ENCODE measurements at regions not wholly inside any gene's neighbourhood (a gene's known extent, or its start where the extent isn't known, plus 50 kb on each side); places are given as distances from the start of the nearest gene placed in this dataset.

DNA sequence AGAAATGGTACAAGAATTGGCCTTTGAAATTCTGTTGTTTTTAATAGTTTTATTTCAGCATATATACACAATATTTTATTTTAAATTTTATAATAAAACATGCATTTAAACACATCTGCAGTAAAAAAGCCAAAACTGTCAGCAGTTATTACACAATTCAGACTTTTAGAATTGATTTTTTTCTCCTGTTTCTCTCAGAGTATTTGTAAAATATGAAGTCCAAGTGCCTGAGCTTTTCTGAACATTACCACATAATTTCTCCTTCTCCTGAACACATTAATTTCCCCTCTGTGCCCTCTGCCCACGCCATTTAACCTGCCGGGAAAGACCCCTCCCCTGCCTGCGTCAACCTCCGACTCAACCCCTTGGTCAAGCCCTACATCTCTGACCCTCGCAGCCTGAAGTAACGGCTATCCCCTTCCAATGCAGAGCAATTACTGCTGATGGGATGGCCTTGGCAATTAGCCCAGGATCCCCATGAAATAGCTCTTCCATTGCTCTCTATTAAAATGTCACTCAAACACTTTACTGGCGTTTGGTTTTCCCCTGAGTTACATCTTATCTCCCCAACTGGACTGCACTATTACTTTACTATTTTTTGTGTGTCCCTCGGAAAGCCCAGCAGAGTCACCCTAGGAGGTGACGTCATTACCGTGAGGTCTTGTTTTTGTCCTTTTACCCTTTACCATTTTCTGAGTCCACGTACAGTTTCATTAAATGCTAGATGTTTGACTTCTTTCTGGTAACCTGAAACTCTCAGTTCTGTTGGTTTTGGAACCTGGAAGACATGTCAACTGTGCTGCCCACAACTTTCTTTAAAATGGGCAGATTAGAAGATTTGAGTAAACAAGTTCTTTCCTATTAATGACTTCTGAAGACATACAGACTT, 146.7 kb upstream of the TAB2 start:
- H2AFZ ChIP-seq (ENCODE audit: low read depth, low read length, severe bottlenecking) = no peak overlapping the region
- no peaks in the 10 kb centered on the region for H3K79me2 ChIP-seq (ENCODE audit: insufficient read depth, low read length)
- H3K36me3 ChIP-seq (ENCODE audit: low read length) = no peaks in the 10 kb centered on the region
- no peaks in the 10 kb centered on the region for H3K27me3 ChIP-seq (ENCODE audit: low read length)
- H4K20me1 ChIP-seq (ENCODE audit: low read depth, low read length) = no peaks in the 10 kb centered on the region
- no peak overlapping the region for H3K4me3 ChIP-seq (ENCODE audit: insufficient read depth, low read length, poor library complexity, severe bottlenecking)
- H3K9ac ChIP-seq (ENCODE audit: low read length) = no peak overlapping the region
- TF ChIP-seq EZH2phosphoT487 (conservative IDR thresholded peaks at IDR 0.05; ENCODE audit: low read length) (no peak), CTCF (IDR thresholded peaks at IDR 0.05; ENCODE audit: insufficient read depth, low read length, poor library complexity, severe bottlenecking) (no peak)
- no peaks in the 10 kb centered on the region for H3K9me3 ChIP-seq (ENCODE audit: insufficient read depth, low read length)
- no peaks in the 10 kb centered on the region for H3K9me2 ChIP-seq (replicated peaks; ENCODE audit: insufficient read depth, low read length)
- no peak overlapping the region for H3K27ac ChIP-seq (ENCODE audit: low read depth, low read length)
- H3K4me2 ChIP-seq (ENCODE audit: low read depth, low read length, poor library complexity, severe bottlenecking) = no peak overlapping the region
- no peaks in the 10 kb centered on the region for H3F3A ChIP-seq (ENCODE audit: insufficient read depth)

DNA sequence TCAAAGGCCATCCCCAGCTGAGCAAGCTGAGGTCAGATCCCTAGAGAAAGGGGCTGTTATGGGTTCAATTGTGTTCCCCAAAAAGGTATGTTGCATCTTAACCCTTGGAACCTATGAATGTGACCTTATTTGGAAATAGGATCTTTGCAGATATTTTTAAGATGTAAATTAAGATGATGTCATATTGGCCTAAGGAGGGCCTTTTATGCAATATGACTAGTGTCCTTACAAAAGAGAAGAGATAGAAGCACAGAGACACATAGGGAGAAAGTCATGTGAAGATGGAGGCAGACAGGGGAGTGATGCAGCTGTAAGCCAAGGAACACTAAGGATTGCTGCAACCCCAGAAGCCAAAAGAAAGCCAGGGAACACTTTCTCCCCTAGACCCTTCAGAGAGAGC, 144.3 kb upstream of the TAB2 start:
- Histone ChIP-seq H3K27ac (ENCODE audit: low read depth, low read length) (no peak overlapping the region), H3K9me3 (ENCODE audit: insufficient read depth, low read length) (no peaks in the 10 kb centered on the region), H3K4me3 (ENCODE audit: insufficient read depth, low read length, poor library complexity, severe bottlenecking) (no peak overlapping the region), H3K4me2 (ENCODE audit: low read depth, low read length, poor library complexity, severe bottlenecking) (no peak overlapping the region), H3K9me2 (replicated peaks; ENCODE audit: insufficient read depth, low read length) (no peaks in the 10 kb centered on the region), H3K79me2 (ENCODE audit: insufficient read depth, low read length) (no peaks in the 10 kb centered on the region), H4K20me1 (ENCODE audit: low read depth, low read length) (no peaks in the 10 kb centered on the region), H3K27me3 (ENCODE audit: low read length) (no peaks in the 10 kb centered on the region), H3K9ac (ENCODE audit: low read length) (no peak overlapping the region), H3F3A (ENCODE audit: insufficient read depth) (no peaks in the 10 kb centered on the region), H2AFZ (ENCODE audit: low read depth, low read length, severe bottlenecking) (no peak overlapping the region), H3K36me3 (ENCODE audit: low read length) (no peaks in the 10 kb centered on the region)
- TF ChIP-seq CTCF (IDR thresholded peaks at IDR 0.05; ENCODE audit: insufficient read depth, low read length, poor library complexity, severe bottlenecking) (no peak), EZH2phosphoT487 (conservative IDR thresholded peaks at IDR 0.05; ENCODE audit: low read length) (no peak)

GRCh38 chr6:149174962-149175361, 142.6 kb upstream of the TAB2 start:
- Histone ChIP-seq H4K20me1 (ENCODE audit: low read depth, low read length) (no peaks in the 10 kb centered on the region), H3K9ac (ENCODE audit: low read length) (no peak overlapping the region), H3K4me2 (ENCODE audit: low read depth, low read length, poor library complexity, severe bottlenecking) (no peak overlapping the region), H3K27ac (ENCODE audit: low read depth, low read length) (no peak overlapping the region), H3K4me3 (ENCODE audit: insufficient read depth, low read length, poor library complexity, severe bottlenecking) (no peak overlapping the region), H3F3A (ENCODE audit: insufficient read depth) (no peaks in the 10 kb centered on the region), H3K27me3 (ENCODE audit: low read length) (no peaks in the 10 kb centered on the region), H2AFZ (ENCODE audit: low read depth, low read length, severe bottlenecking) (no peak overlapping the region), H3K9me3 (ENCODE audit: insufficient read depth, low read length) (no peaks in the 10 kb centered on the region), H3K9me2 (replicated peaks; ENCODE audit: insufficient read depth, low read length) (no peaks in the 10 kb centered on the region), H3K79me2 (ENCODE audit: insufficient read depth, low read length) (no peaks in the 10 kb centered on the region), H3K36me3 (ENCODE audit: low read length) (no peaks in the 10 kb centered on the region)
- no peak for TF ChIP-seq CTCF (IDR thresholded peaks at IDR 0.05; ENCODE audit: insufficient read depth, low read length, poor library complexity, severe bottlenecking)
- no peak for TF ChIP-seq EZH2phosphoT487 (conservative IDR thresholded peaks at IDR 0.05; ENCODE audit: low read length)

Measured in SU-DHL-6 (cell line).